ENCODE measurements at regions not wholly inside any gene's neighbourhood (a gene's known extent, or its start where the extent isn't known, plus 50 kb on each side); places are given as distances from the start of the nearest gene placed in this dataset.

DNA sequence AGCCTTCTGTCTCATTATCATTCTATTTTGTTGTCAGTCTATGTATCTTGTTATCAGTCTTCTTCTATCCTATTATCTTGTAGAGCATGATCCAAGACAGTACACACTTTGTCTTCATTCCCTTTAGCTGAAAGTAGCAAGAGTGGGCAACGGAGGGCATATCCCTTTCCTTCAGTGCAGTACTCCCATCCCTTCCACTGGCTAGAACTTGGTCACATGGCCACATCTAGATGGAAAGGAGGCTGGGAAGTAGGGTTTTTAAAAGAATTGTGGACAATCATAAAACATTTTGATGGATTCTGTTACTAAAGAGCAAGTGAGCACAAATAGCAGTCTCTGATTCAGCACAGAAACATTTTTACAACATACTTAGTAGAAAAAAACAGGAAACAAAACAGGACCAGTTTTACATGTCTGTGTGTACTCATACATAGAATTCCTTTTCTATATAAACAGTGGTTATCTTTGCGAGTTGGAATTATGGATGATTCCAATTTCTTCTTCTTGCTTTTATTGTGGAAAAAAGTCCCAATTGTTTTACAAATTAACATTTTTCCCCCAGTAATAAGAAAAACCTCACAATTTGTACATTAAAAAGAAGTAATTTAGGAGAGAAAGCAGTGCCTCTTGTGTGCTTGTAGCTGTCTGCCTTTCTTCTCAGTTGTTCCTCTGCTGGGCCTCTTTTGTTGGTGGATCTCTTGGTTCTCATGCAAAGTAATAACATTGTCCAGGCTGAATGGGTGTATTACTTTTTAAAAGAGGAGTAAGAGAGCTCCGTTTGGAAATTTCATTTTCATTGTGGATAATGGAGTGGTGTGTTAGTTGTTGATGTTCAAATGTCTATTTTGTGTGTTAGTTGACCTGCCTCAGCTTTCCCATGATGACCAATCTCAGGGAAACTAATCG is 410.9 kb upstream of the TRPC7 start:
- no peaks in the 10 kb centered on the region for H3K9me3 ChIP-seq (ENCODE audit: control insufficient read depth, insufficient read depth, low read depth, low read length)
- H3K4me3 ChIP-seq (ENCODE audit: low read depth, low read length), result no peak overlapping the region
- ChIA-PET POLR2A (no interaction called here), CTCF (no interaction called here)
- H3K4me1 ChIP-seq (ENCODE audit: control insufficient read depth, insufficient read depth, low read length), result no peaks in the 10 kb centered on the region
- TF ChIP-seq, protein P1, sequence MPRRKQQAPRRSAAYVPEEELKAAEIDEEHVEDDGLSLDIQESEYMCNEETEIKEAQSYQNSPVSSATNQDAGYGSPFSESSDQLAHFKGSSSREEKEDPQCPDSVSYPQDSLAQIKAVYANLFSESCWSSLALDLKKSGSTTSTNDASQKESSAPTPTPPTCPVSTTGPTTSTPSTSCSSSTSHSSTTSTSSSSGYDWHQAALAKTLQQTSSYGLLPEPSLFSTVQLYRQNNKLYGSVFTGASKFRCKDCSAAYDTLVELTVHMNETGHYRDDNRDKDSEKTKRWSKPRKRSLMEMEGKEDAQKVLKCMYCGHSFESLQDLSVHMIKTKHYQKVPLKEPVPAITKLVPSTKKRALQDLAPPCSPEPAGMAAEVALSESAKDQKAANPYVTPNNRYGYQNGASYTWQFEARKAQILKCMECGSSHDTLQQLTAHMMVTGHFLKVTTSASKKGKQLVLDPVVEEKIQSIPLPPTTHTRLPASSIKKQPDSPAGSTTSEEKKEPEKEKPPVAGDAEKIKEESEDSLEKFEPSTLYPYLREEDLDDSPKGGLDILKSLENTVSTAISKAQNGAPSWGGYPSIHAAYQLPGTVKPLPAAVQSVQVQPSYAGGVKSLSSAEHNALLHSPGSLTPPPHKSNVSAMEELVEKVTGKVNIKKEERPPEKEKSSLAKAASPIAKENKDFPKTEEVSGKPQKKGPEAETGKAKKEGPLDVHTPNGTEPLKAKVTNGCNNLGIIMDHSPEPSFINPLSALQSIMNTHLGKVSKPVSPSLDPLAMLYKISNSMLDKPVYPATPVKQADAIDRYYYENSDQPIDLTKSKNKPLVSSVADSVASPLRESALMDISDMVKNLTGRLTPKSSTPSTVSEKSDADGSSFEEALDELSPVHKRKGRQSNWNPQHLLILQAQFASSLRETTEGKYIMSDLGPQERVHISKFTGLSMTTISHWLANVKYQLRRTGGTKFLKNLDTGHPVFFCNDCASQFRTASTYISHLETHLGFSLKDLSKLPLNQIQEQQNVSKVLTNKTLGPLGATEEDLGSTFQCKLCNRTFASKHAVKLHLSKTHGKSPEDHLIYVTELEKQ (tag by site-specific recombination; IDR thresholded peaks at IDR 0.05; ENCODE audit: borderline replicate concordance), result no peak
- 0 out of 2 replicates have a peak, but pooled peaks have one; percentile 42 for TF ChIP-seq ZBTB17 (tag by site-specific recombination; IDR thresholded peaks at IDR 0.05)
- H3K36me3 ChIP-seq (ENCODE audit: control insufficient read depth in 2 of 2, insufficient read depth in 1 of 2, low read length in 2 of 2), result no peaks in the 10 kb centered on the region
- H3K27ac ChIP-seq (ENCODE audit: extremely low read depth, low read depth, low read length), result no peak overlapping the region

DNA sequence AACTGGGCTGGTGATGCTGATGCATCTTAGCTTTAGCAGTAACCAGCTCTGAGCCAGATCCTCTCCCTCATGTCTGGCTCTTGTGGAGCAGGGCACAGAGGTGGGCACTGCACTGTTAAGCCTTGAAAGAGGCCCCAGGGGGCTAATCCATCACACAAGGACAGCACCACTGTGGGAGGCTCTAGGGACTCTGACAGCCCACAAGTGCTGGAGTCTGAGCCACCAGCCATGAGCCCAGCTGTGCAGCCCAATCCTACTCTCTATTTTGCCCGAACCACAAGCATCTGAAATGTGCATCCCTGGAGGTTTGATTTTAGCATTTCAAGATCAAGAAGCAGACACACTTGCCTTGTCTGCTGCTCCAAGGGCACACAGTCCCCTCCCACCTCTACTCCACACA is 407.1 kb upstream of the TRPC7 start:
- H3K36me3 ChIP-seq (ENCODE audit: control insufficient read depth in 2 of 2, insufficient read depth in 1 of 2, low read length in 2 of 2), result no peaks in the 10 kb centered on the region
- ChIA-PET POLR2A (no interaction called here), CTCF (interaction anchor here (0.6 to 6.4 kb wide), 5 partner anchors 82 to 1315 kb away, joined by 3 to 33 read pairs (median 4); partner anchors contain the start of gene TRPC7)
- no peak overlapping the region for H3K4me3 ChIP-seq (ENCODE audit: low read depth, low read length)
- H3K4me1 ChIP-seq (ENCODE audit: control insufficient read depth, insufficient read depth, low read length), result 0 out of 2 replicates have a peak, but pooled peaks cover 2% of the 10 kb centered on the region
- no peak overlapping the region for H3K27ac ChIP-seq (ENCODE audit: extremely low read depth, low read depth, low read length)
- H3K9me3 ChIP-seq (ENCODE audit: control insufficient read depth, insufficient read depth, low read depth, low read length), result no peaks in the 10 kb centered on the region
- TF ChIP-seq ZNF214 (tag by site-specific recombination; IDR thresholded peaks at IDR 0.05; ENCODE audit: borderline replicate concordance), result no peak
- TF ChIP-seq OSR2 (tag by site-specific recombination; IDR thresholded peaks at IDR 0.05), result no peak
- no peak for TF ChIP-seq ZBTB7A (tag by site-specific recombination; IDR thresholded peaks at IDR 0.05; ENCODE audit: low read depth)
- no peak for TF ChIP-seq ZNF335 (tag by site-specific recombination; conservative IDR thresholded peaks at IDR 0.05)
- TF ChIP-seq SP2 (tag by site-specific recombination; IDR thresholded peaks at IDR 0.05), result no peak
- no peak for TF ChIP-seq ZNF792 (tag by site-specific recombination; IDR thresholded peaks at IDR 0.05)
- TF ChIP-seq, protein P2, sequence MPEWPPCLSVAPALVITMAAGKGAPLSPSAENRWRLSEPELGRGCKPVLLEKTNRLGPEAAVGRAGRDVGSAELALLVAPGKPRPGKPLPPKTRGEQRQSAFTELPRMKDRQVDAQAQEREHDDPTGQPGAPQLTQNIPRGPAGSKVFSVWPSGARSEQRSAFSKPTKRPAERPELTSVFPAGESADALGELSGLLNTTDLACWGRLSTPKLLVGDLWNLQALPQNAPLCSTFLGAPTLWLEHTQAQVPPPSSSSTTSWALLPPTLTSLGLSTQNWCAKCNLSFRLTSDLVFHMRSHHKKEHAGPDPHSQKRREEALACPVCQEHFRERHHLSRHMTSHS (tag by site-specific recombination; IDR thresholded peaks at IDR 0.05), result no peak
- no peak for TF ChIP-seq KLF7 (tag by site-specific recombination; IDR thresholded peaks at IDR 0.05; ENCODE audit: borderline replicate concordance)

DNA sequence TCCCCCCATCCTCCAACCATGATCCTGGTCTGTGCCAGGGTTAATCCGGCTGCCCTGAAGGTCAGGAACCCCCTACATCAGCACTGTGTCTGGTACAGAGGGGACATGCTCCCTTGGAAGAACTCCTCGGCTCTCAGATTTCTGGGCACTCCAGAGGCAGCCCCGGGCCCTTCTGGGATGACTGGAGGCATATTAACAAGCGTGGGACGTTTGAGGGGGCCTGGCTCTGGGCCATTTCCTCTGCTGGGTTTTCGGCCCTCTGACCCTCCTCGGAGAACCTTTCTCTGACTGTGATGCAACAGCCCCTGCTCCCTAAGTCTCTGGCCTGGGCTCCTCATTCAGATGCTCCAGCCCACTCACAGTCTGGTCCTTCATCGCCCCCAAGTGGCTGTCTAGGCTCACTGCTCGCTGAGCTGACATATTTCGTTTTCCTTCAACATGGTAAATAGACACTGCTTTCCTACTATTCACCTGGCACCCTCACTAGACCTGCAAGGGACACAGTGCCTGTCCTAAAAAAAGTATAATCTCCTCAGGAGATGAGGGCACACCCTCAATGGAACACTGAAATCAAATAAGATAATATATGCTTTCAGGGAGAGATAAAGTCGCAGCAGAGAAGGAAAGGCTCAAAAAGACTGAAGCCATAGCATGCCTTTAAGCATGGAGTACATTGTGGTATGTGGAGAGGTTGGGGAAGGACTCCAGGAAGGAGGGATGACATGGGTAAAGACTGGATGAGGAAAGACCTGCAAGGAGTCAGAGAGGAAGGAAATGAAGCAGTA is 404.7 kb upstream of the TRPC7 start:
- H3K27ac ChIP-seq (ENCODE audit: extremely low read depth, low read depth, low read length), result no peak overlapping the region; the same call in 1 of the 2 replicates
- ChIA-PET CTCF (interaction anchor here (0.5 to 6.4 kb wide), 24 partner anchors 9 to 786 kb away, joined by 3 to 41 read pairs (median 4); partner anchors contain the start of gene TRPC7), POLR2A (no interaction called here)
- H3K36me3 ChIP-seq (ENCODE audit: control insufficient read depth in 2 of 2, insufficient read depth in 1 of 2, low read length in 2 of 2), result no peaks in the 10 kb centered on the region
- 0 out of 2 replicates have a peak, but pooled peaks cover 2% of the 10 kb centered on the region for H3K4me1 ChIP-seq (ENCODE audit: control insufficient read depth, insufficient read depth, low read length)
- no peak overlapping the region for H3K4me3 ChIP-seq (ENCODE audit: low read depth, low read length)
- no peaks in the 10 kb centered on the region for H3K9me3 ChIP-seq (ENCODE audit: control insufficient read depth, insufficient read depth, low read depth, low read length)
- TF ChIP-seq ZFHX2 (tag by site-specific recombination; conservative IDR thresholded peaks at IDR 0.05) (peak; percentile 34), ZNF626 (tag by site-specific recombination; IDR thresholded peaks at IDR 0.05) (no peak), ZNF596 (tag by site-specific recombination; IDR thresholded peaks at IDR 0.05) (no peak), ZNF660 (tag by site-specific recombination; IDR thresholded peaks at IDR 0.05) (peak; percentile 82), ZNF530 (tag by site-specific recombination; IDR thresholded peaks at IDR 0.05; ENCODE audit: low read depth) (no peak), ZNF501 (tag by site-specific recombination; IDR thresholded peaks at IDR 0.05) (no peak), ZNF335 (tag by site-specific recombination; conservative IDR thresholded peaks at IDR 0.05) (peak; percentile 23; the same call in 1 of the 2 replicates), MZF1 (tag by site-specific recombination; IDR thresholded peaks at IDR 0.05; ENCODE audit: borderline replicate concordance) (no peak), ZNF768 (tag by site-specific recombination; IDR thresholded peaks at IDR 0.05) (no peak), ZNF555 (tag by site-specific recombination; conservative IDR thresholded peaks at IDR 0.05) (no peak), ZNF561 (tag by site-specific recombination; IDR thresholded peaks at IDR 0.05; ENCODE audit: borderline replicate concordance) (0 out of 2 replicates have a peak, but pooled peaks have one; percentile 33), ZNF354C (tag by site-specific recombination; IDR thresholded peaks at IDR 0.05; ENCODE audit: borderline replicate concordance, low read depth) (no peak), OVOL3 (tag by site-specific recombination; IDR thresholded peaks at IDR 0.05) (no peak)
- TF ChIP-seq, protein P3, sequence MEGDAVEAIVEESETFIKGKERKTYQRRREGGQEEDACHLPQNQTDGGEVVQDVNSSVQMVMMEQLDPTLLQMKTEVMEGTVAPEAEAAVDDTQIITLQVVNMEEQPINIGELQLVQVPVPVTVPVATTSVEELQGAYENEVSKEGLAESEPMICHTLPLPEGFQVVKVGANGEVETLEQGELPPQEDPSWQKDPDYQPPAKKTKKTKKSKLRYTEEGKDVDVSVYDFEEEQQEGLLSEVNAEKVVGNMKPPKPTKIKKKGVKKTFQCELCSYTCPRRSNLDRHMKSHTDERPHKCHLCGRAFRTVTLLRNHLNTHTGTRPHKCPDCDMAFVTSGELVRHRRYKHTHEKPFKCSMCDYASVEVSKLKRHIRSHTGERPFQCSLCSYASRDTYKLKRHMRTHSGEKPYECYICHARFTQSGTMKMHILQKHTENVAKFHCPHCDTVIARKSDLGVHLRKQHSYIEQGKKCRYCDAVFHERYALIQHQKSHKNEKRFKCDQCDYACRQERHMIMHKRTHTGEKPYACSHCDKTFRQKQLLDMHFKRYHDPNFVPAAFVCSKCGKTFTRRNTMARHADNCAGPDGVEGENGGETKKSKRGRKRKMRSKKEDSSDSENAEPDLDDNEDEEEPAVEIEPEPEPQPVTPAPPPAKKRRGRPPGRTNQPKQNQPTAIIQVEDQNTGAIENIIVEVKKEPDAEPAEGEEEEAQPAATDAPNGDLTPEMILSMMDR (tag by site-specific recombination; IDR thresholded peaks at IDR 0.05), result peak; percentile 86

Data from HEK293 (cell line).